NCI-H526 (cell line): ENCODE measurements at regions not wholly inside any gene's neighbourhood (a gene's known extent, or its start where the extent isn't known, plus 50 kb on each side); places are given as distances from the start of the nearest gene placed in this dataset.
"Not testable (repeated sequence)": the region's sequence is repeated elsewhere in the genome, so short reads cannot be mapped to it uniquely, and the experiment has no call there.

Source experiments
- DNase-seq, 2 experiments: peaks; one replicate each; lab custom pipeline; 2025; lab: John Stamatoyannopoulos, UW

- DNase-seq = not testable (repeated sequence)
These were observed 353.5 kb downstream of the BCL2L11 start for GRCh38 chr2:111474198-111474705.

- not testable (repeated sequence) for DNase-seq
These were observed 357.6 kb downstream of the BCL2L11 start for GRCh38 chr2:111478335-111478734.

- DNase-seq = not testable (repeated sequence)
These were observed 358.2 kb downstream of the BCL2L11 start for GRCh38 chr2:111478871-111479318.

GRCh38 chr2:111480016-111480625, 359.4 kb downstream of the BCL2L11 start:
- not testable (repeated sequence) for DNase-seq

GRCh38 chr2:111480633-111481032, 359.9 kb downstream of the BCL2L11 start:
- not testable (repeated sequence) for DNase-seq

GRCh38 chr2:111481219-111481618, 360.5 kb downstream of the BCL2L11 start:
- not testable (repeated sequence) for DNase-seq

GRCh38 chr2:111482987-111483679, 362.4 kb downstream of the BCL2L11 start:
- not testable (repeated sequence) for DNase-seq

- not testable (repeated sequence) for DNase-seq
These were observed 363.4 kb downstream of the BCL2L11 start for GRCh38 chr2:111484097-111484496.

GRCh38 chr2:111485895-111486294, 365.2 kb downstream of the BCL2L11 start:
- not testable (repeated sequence) for DNase-seq

- DNase-seq = not testable (repeated sequence)
These were observed 367.7 kb downstream of the BCL2L11 start for GRCh38 chr2:111488451-111488850.

GRCh38 chr2:111489460-111489859, 368.7 kb downstream of the BCL2L11 start:
- not testable (repeated sequence) for DNase-seq

GRCh38 chr2:111491181-111491580, 370.5 kb downstream of the BCL2L11 start:
- DNase-seq = not testable (repeated sequence)

- not testable (repeated sequence) for DNase-seq
These were observed 370.9 kb downstream of the BCL2L11 start for GRCh38 chr2:111491614-111492013.

GRCh38 chr2:111492995-111493719, 372.4 kb downstream of the BCL2L11 start:
- DNase-seq = not testable (repeated sequence)

GRCh38 chr2:111493720-111494078, 373.0 kb downstream of the BCL2L11 start:
- DNase-seq = not testable (repeated sequence)

- DNase-seq = not testable (repeated sequence)
These were observed 373.7 kb downstream of the BCL2L11 start for GRCh38 chr2:111494288-111494980.

GRCh38 chr2:111494981-111495315, 374.2 kb downstream of the BCL2L11 start:
- DNase-seq = not testable (repeated sequence)

GRCh38 chr2:111495636-111496035, 374.9 kb downstream of the BCL2L11 start:
- not testable (repeated sequence) for DNase-seq

- DNase-seq = not testable (repeated sequence)
These were observed 375.5 kb downstream of the BCL2L11 start for GRCh38 chr2:111496176-111496575.

GRCh38 chr2:111496860-111497259, 376.1 kb downstream of the BCL2L11 start:
- DNase-seq = not testable (repeated sequence)

- not testable (repeated sequence) for DNase-seq
These were observed 376.6 kb downstream of the BCL2L11 start for GRCh38 chr2:111497270-111497669.

GRCh38 chr2:111500536-111501062, 379.9 kb downstream of the BCL2L11 start:
- not testable (repeated sequence) for DNase-seq
